Lower lobe of right lung (tissue), 2 donors: ENCODE measurements at regions not wholly inside any gene's neighbourhood (a gene's known extent, or its start where the extent isn't known, plus 50 kb on each side); places are given as distances from the start of the nearest gene placed in this dataset.

Experiments used
- ATAC-seq, 2 donors: fragments of 200-7000 bp; cut with Tn5 transposase; one replicate each; pipeline ENCODE4 v1.9.1; 2020 to 2022; ENCODE audit warnings: mild to moderate bottlenecking in 2 of 2, moderate library complexity in 2 of 2
- DNase-seq: peaks from one replicate; pipeline ENCODE4 v3.0.0-alpha.2; 2020
- H3K27ac ChIP-seq: fragments of 200-600 bp; one replicate; pipeline ENCODE4 v1.8.0; 2022
- H3K27me3 ChIP-seq: fragments of 200-600 bp; one replicate; pipeline ENCODE4 v1.8.0; 2022; ENCODE audit warnings: low read depth
- H3K36me3 ChIP-seq: fragments of 200-600 bp; one replicate; pipeline ENCODE4 v1.8.0; 2022; ENCODE audit warnings: mild to moderate bottlenecking
- H3K4me1 ChIP-seq: fragments of 200-600 bp; one replicate; pipeline ENCODE4 v1.8.0; 2022
- H3K4me3 ChIP-seq: fragments of 200-600 bp; one replicate; pipeline ENCODE4 v1.8.0; 2022; ENCODE audit warnings: mild to moderate bottlenecking
- H3K9me3 ChIP-seq: fragments of 200-600 bp; one replicate; pipeline ENCODE4 v1.8.0; 2022
- intact Hi-C: fragments of 100-400 bp; cut with DNase I; formaldehyde crosslinking; loops from one replicate; pipeline ENCODE4 v1.11.0; 2022
- TF ChIP-seq, protein P1 (sequence below): fragments of 200-600 bp; IDR thresholded peaks from one replicate; pipeline ENCODE4 v1.8.0; 2022; ENCODE audit warnings: antibody characterized with exemption, mild to moderate bottlenecking
- donor health status: DM: no; HTN: yes; CAD: no; lungs with severe emphysema.

DNA sequence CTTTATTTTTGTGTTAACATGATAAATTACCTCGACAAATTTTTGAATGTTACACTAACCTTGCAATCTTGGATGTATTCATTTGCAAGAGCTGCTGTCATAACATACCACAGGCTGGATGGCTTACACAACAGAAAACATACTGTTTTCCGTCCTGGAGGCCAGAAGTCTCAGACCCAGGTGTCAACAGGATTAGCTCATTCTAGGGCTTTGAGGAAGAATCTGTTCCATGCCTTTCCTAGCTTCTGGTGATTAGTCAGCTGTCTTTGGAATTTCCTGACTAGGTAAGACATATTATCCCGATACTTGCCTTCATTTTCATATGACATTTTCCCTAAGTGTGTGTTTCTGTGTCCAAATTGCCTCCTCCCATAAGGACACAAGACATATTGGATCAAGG, 188.6 kb upstream of the CDH19 start:
- H3K27ac ChIP-seq, result no peak overlapping the region
- intact Hi-C loops, result no loop called here
- no peak for ATAC-seq
- no peak for DNase-seq
- H3K4me3 ChIP-seq, result no peak overlapping the region
- no peaks in the 10 kb centered on the region for H3K27me3 ChIP-seq
- no peaks in the 10 kb centered on the region for H3K36me3 ChIP-seq
- TF ChIP-seq, protein P1, sequence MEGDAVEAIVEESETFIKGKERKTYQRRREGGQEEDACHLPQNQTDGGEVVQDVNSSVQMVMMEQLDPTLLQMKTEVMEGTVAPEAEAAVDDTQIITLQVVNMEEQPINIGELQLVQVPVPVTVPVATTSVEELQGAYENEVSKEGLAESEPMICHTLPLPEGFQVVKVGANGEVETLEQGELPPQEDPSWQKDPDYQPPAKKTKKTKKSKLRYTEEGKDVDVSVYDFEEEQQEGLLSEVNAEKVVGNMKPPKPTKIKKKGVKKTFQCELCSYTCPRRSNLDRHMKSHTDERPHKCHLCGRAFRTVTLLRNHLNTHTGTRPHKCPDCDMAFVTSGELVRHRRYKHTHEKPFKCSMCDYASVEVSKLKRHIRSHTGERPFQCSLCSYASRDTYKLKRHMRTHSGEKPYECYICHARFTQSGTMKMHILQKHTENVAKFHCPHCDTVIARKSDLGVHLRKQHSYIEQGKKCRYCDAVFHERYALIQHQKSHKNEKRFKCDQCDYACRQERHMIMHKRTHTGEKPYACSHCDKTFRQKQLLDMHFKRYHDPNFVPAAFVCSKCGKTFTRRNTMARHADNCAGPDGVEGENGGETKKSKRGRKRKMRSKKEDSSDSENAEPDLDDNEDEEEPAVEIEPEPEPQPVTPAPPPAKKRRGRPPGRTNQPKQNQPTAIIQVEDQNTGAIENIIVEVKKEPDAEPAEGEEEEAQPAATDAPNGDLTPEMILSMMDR, result no peak
- no peaks in the 10 kb centered on the region for H3K4me1 ChIP-seq
- no peaks in the 10 kb centered on the region for H3K9me3 ChIP-seq

DNA sequence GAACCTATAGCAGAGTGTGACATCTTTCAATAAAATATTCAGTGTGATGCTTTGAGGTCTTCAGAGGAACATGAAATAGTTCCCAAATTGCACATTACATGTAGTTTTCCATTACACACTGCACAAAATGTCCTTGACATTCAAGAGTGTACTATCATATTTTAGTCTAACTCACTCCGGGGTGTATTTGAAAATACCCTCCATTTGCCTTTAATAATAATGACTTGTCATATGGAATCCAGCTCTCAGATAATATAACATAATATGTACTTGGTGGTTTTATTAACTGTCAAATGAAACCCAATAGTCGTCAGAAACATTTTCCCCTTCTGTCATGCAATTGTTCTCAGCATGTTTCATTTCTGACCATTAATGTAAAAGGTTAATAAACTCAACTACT, 176.7 kb upstream of the CDH19 start:
- intact Hi-C loops, result no loop called here
- Histone ChIP-seq H3K9me3 (no peaks in the 10 kb centered on the region), H3K4me1 (no peaks in the 10 kb centered on the region), H3K36me3 (no peaks in the 10 kb centered on the region), H3K27me3 (no peaks in the 10 kb centered on the region), H3K27ac (no peak overlapping the region), H3K4me3 (no peak overlapping the region)
- TF ChIP-seq, protein P1, result no peak
- ATAC-seq (no peak), DNase-seq (no peak)

DNA sequence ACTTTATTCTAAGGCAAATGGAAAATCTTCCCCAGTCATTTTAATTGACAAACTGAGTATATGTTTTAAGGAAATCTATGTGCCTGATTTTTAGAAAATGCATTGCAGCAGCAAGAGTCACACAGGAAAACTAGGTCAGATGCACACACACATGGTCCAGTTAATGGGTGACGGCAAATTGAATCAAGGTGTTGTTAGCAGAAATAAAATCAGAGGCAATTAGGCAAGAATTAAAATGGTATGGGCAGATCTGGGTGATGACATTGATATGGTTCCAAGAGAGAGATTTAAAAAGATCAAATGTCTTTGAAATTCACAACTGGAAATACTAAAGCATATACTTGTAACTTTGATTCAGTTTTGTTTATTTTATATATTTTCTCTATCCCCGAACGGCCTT, 174.2 kb upstream of the CDH19 start:
- no peak overlapping the region for H3K4me3 ChIP-seq
- TF ChIP-seq, protein P1, result no peak
- no peaks in the 10 kb centered on the region for H3K27me3 ChIP-seq
- no peak for ATAC-seq
- H3K36me3 ChIP-seq, result no peaks in the 10 kb centered on the region
- no peak overlapping the region for H3K27ac ChIP-seq
- intact Hi-C loops, result no loop called here
- no peak for DNase-seq
- H3K4me1 ChIP-seq, result no peaks in the 10 kb centered on the region
- no peaks in the 10 kb centered on the region for H3K9me3 ChIP-seq

DNA sequence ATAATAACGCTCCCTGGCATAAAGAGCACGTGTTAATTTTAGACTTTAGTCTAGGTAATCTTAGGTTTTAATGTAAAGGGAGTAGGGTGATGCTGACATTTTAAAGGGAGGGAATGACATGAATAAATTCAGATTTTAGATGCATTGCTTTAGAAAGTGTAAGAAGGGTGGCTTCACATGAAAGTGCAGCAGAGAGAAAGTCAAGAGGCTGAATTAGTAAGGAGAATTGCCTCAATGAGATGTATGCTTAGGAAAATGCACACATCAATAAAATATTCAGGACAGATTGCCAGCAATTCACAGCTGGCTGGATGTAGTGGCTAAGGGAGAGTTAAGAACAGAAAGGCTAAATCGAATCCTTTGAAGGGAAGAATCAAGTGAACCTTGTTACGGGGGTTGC, 165.5 kb upstream of the CDH19 start:
- Histone ChIP-seq H3K9me3 (no peaks in the 10 kb centered on the region), H3K36me3 (no peaks in the 10 kb centered on the region), H3K27me3 (no peaks in the 10 kb centered on the region), H3K4me1 (no peaks in the 10 kb centered on the region), H3K4me3 (no peak overlapping the region), H3K27ac (no peak overlapping the region)
- TF ChIP-seq, protein P1, result no peak
- intact Hi-C loops, result no loop called here
- no peak for DNase-seq
- ATAC-seq, result no peak

DNA sequence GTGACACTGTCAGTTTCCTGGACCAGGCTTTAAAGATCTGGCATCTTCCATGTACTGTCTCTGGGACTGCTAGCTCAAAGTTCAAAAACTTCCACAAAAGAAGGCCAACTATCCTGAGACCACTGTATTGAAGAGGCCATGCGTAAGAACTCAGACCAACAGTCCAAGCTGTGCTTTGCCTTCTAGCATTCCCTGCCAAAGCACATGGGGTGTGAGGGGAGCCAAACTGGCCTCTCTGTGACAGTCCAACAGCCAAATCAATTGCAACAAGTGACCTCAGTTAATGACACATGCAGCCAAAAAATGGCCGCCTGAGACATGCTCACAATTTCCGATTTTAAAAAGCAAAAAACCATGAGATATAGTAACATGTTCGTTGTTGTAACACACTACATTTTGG, 160.3 kb upstream of the CDH19 start:
- H3K9me3 ChIP-seq, result no peaks in the 10 kb centered on the region
- no peaks in the 10 kb centered on the region for H3K36me3 ChIP-seq
- no peaks in the 10 kb centered on the region for H3K27me3 ChIP-seq
- ATAC-seq, result no peak
- H3K4me3 ChIP-seq, result no peak overlapping the region
- intact Hi-C loops, result no loop called here
- no peak for DNase-seq
- no peak overlapping the region for H3K27ac ChIP-seq
- TF ChIP-seq, protein P1, result no peak
- H3K4me1 ChIP-seq, result no peaks in the 10 kb centered on the region

DNA sequence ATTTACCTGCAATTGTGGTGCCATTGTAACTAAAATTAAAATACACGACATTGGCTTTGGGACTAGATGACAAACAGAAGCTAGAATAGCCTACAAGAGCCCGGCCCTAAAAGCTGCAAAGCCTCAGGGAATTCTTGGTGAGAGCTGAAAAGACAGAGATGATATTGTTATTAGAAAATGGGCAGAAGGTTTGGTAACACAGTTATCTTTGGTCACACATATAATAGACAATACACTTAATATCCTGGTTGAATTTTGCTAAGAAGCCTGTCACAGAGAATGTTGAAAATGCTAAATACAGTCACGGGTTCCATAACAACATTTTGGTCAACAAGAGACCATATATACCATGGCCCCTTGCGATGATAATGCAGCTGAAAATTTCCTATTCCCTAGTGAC, 157.3 kb upstream of the CDH19 start:
- no peak for ATAC-seq
- Histone ChIP-seq H3K27me3 (no peaks in the 10 kb centered on the region), H3K36me3 (no peaks in the 10 kb centered on the region), H3K9me3 (no peaks in the 10 kb centered on the region), H3K4me1 (no peaks in the 10 kb centered on the region), H3K27ac (no peak overlapping the region), H3K4me3 (no peak overlapping the region)
- no peak for DNase-seq
- TF ChIP-seq, protein P1, result no peak
- intact Hi-C loops, result no loop called here
